GM12865 (cell line): ENCODE measurements at regions not wholly inside any gene's neighbourhood (a gene's known extent, or its start where the extent isn't known, plus 50 kb on each side); places are given as distances from the start of the nearest gene placed in this dataset.

ENCODE experiments used
- DNase-seq: peaks from one replicate; pipeline ENCODE4 v3.0.0; 2010; ENCODE audit warnings: low read depth
- H3K4me3 ChIP-seq: 2 replicates; pipeline ENCODE4 v1.5.1; 2011; ENCODE audit warnings: mild to moderate bottlenecking, low read depth, low read length, control low read depth
- CTCF ChIP-seq: IDR thresholded peaks from 2 replicates; pipeline ENCODE4 v1.5.1; 2011; ENCODE audit warnings: low read length, control low read depth, low read depth, inconsistent platforms; ENCODE audit not compliant: insufficient read depth; ENCODE audit errors: missing control alignments

DNA sequence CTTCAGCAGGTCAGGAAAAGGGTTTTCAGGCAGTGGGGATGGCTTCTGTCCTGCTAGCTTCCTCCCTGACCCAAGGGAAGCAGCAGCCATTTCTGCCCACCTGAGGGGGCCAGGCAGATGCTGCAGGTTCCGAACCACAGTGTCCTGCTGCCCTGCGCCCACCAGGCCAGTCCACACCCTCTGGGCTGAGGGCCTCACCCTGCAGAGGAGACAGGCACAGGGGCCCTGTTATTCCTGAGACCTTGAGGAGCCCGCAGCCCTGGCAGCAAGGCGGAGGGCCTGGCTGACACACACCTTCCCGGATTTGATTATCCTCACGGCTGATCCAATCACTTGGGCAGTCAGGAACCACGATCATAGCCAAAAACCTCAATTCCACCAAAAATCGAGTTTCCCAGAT, 725.8 kb downstream of the BRD1 start:
- no peak for TF ChIP-seq CTCF
- DNase-seq, result no peak
- no peak overlapping the region for H3K4me3 ChIP-seq

GRCh38 chr22:49101225-49101624, 726.4 kb downstream of the BRD1 start:
- no peak overlapping the region for H3K4me3 ChIP-seq
- DNase-seq, result no peak
- TF ChIP-seq CTCF, result no peak

GRCh38 chr22:49100773-49101172, 726.9 kb downstream of the BRD1 start:
- no peak for TF ChIP-seq CTCF
- H3K4me3 ChIP-seq, result no peak overlapping the region
- no peak for DNase-seq

DNA sequence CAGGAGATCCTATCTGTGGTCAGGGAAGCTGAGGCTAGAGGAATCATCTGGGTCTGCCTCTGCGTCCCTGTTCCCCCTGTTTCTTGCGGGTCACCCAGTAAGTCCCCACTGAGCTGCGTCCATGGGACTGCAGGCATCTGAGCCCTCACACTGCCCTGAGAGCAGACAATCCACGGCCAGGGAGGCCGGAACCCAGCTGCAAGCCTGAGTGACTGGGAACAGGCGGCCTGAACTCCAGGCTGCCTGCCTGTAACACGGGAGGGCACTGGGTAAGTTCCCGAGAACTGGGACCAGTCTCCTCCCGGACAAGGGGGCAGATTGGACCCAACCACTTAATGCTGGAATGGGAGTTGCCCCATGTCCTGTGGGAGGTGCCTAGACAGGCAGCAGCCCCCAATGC, 727.4 kb downstream of the BRD1 start:
- TF ChIP-seq CTCF, result no peak
- DNase-seq, result no peak
- H3K4me3 ChIP-seq, result no peak overlapping the region

DNA sequence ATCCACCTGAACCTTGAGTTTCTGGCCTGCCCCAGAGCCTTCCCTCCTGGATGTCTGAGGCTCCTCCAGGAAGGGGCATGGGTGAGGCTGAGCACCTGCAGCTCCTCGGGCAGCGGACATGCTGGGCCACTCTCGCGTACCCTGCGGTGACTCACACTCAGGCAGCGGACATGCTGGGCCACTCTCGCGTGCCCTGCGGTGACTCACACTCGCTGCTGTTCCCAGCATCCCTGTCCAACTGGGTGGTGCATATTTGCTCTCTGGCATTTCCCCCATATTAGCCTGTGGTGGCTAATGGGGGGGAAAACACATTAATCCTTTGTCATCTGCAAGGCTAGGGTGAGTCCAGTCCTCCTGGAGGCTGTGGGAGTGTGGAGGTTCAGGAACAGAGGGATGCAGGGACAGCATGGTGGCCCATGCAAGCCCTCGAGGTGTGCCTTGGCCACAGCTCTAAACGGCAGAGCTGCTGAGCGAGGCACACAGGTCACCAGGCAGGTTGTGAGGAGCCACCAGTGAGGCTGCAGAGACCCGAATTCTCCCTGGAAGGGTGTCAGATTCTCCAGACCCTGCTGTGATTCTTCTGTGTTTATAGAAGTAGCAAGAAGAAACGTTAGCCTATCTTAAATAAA, 728.1 kb downstream of the BRD1 start:
- TF ChIP-seq CTCF, result no peak
- DNase-seq, result no peak

GRCh38 chr22:49099089-49099488, 728.6 kb downstream of the BRD1 start:
- TF ChIP-seq CTCF, result no peak
- no peak overlapping the region for H3K4me3 ChIP-seq
- no peak for DNase-seq

More for the DNA sequence above, 728.1 kb downstream of the BRD1 start:
- H3K4me3 ChIP-seq, result no peak overlapping the region

- H3K4me3 ChIP-seq, result no peak overlapping the region
- TF ChIP-seq CTCF, result no peak
- DNase-seq, result no peak
These were observed 729.7 kb downstream of the BRD1 start for GRCh38 chr22:49097966-49098365.
